ENCODE measurements at regions not wholly inside any gene's neighbourhood (a gene's known extent, or its start where the extent isn't known, plus 50 kb on each side); places are given as distances from the start of the nearest gene placed in this dataset.

DNA sequence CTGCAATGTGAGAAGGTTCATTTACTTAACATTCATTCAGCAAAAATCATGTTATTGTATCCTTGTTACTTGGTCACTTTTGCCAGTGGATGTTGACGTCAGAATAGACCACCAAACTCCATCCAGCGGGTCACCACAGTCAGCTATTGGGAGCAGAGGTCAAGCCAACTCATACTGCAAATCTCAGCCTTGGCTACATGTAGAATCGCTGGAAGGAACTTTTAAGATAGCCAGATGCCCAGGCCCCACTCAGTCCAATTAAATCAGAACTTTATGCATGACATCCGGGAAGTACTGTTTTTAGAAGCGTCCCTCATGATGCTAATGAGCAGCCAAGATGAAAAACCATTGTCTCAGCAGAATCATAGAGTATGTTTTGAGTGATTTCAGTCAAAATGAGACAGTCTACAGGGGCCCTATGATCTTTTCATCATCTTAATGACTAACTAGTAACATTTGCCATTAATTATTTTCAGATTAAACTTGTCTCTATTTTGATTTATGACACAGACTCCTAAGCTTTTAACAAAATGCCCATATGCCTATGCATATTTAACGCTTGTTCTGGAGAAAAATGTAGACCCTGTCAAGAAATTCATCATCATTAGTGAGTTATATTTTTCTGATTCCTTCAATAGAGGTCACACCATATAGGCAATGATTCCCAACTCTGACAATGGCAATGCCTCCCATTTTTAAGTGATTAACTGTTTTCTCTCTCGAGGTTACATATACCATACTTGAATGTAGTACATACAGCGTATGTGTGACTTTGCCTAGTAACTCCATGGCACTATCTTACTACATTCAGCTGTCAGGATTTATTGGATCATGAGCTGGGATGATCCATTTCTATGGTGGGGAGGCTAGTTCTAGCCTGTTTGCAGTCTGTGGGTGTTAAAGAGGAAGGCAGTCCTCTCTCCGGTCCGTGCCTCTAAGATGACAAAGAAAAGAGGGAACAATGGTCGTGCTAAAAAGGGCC is 63.7 kb upstream of the CCBE1 start:
- ChIA-PET RAD21 (ENCODE audit: unreplicated experiment) (no interaction called here), CTCF (interaction anchor here (0.9 kb wide), 1 partner anchor 8 kb away, joined by 3 read pairs; no protein-coding TSS in a partner anchor), POLR2A (no interaction called here), SMC1A (ENCODE audit: uncharacterized antibody, unreplicated experiment) (interaction anchor here (0.6 kb wide), 1 partner anchor 80 kb away, joined by 3 read pairs; no protein-coding TSS in a partner anchor)
- no peak for FAIRE-seq
- BruUV-seq (replicated peaks), result no TSS peak
- DNase-seq (ENCODE audit: low read depth, low spot score), result no peak
- Histone ChIP-seq H4K20me1 (ENCODE audit: control insufficient read depth, insufficient read depth) (no peaks in the 10 kb centered on the region), H3K4me3 (no peak overlapping the region), H3K27me3 (replicated peaks in 1 of 2; ENCODE audit: control insufficient read depth in 2 of 2, insufficient read depth in 2 of 2, low read length in 1 of 2) (no peaks in the 10 kb centered on the region; a peak in 1 of 4 replicates), H3K4me2 (ENCODE audit: control insufficient read depth, insufficient read depth) (no peak overlapping the region), H3K79me2 (ENCODE audit: control insufficient read depth, insufficient read depth, low read length) (no peaks in the 10 kb centered on the region), H3K4me1 (ENCODE audit: control insufficient read depth, insufficient read depth, low read length) (no peaks in the 10 kb centered on the region), H3K9me3 (replicated peaks; ENCODE audit: control insufficient read depth, insufficient read depth, low read length) (no peaks in the 10 kb centered on the region), H3K36me3 (ENCODE audit: control insufficient read depth in 2 of 2, insufficient read depth in 2 of 2, low read length in 1 of 2) (no peaks in the 10 kb centered on the region), H3K9ac (ENCODE audit: control insufficient read depth, insufficient read depth, low read length) (no peak overlapping the region), H3K27ac (ENCODE audit: control insufficient read depth, insufficient read depth) (no peak overlapping the region), H2AFZ (ENCODE audit: control insufficient read depth, low read depth, low read length) (no peak overlapping the region)
- TF ChIP-seq NBN (IDR thresholded peaks at IDR 0.05), result no peak
- no peak for TF ChIP-seq NFYA (IDR thresholded peaks at IDR 0.05; ENCODE audit: borderline replicate concordance, low read depth, low read length)
- TF ChIP-seq RELA (IDR thresholded peaks at IDR 0.05; ENCODE audit: borderline replicate concordance, partially characterized antibody), result no peak
- no peak for TF ChIP-seq BMI1 (IDR thresholded peaks at IDR 0.05; ENCODE audit: borderline replicate concordance)
- no peak for TF ChIP-seq KLF5 (IDR thresholded peaks at IDR 0.05; ENCODE audit: partially characterized antibody)
- TF ChIP-seq SMAD5 (IDR thresholded peaks at IDR 0.05; ENCODE audit: low read depth), result no peak
- no peak for TF ChIP-seq STAT1 (conservative IDR thresholded peaks at IDR 0.05)
- TF ChIP-seq MYB (IDR thresholded peaks at IDR 0.05; ENCODE audit: borderline replicate concordance, low read depth, low read length), result no peak
- no peak for TF ChIP-seq HDAC2 (IDR thresholded peaks at IDR 0.05)
- intact Hi-C loops (cut with micrococcal nuclease; ENCODE audit: unreplicated experiment), result no loop called here
- in situ Hi-C loops (cut with MboI), result no loop called here
- no peak for ATAC-seq
- WGBS (ENCODE audit: insufficient coverage, insufficient replicate concordance, low lambda C conversion rate, missing lambda C conversion rate), result 31% methylated on average over 11 of the region's 11 CpGs

All from GM12878 (cell line).